ENCODE measurements at regions not wholly inside any gene's neighbourhood (a gene's known extent, or its start where the extent isn't known, plus 50 kb on each side); places are given as distances from the start of the nearest gene placed in this dataset.

GRCh38 chr4:31081366-31081765, 361.2 kb downstream of the PCDH7 start:
- TF ChIP-seq CTCF (conservative IDR thresholded peaks at IDR 0.05 in 1 of 2, IDR thresholded peaks at IDR 0.05 in 1 of 2; ENCODE audit: low read depth in 1 of 2, low read length in 2 of 2) = no peak
- no peak for TF ChIP-seq EZH2 (IDR thresholded peaks at IDR 0.05; ENCODE audit: low read length, missing control alignments)

All from fibroblast of lung (primary cell).